CD4-positive, alpha-beta T cell (primary cell): ENCODE measurements at regions not wholly inside any gene's neighbourhood (a gene's known extent, or its start where the extent isn't known, plus 50 kb on each side); places are given as distances from the start of the nearest gene placed in this dataset.

Source experiments
- ATAC-seq: fragments of 200-7000 bp; cut with Tn5 transposase; one replicate; pipeline ENCODE4 v1.10.0; 2022; ENCODE audit warnings: mild to moderate bottlenecking; ENCODE audit not compliant: poor library complexity
- CTCF ChIA-PET: fragments of 350-600 bp; sonication (Branson Sonifier 250); formaldehyde crosslinking; loops from one replicate; lab custom pipeline; 2021; ENCODE audit warnings: antibody characterized with exemption, inconsistent platforms; lab: Charles Lee
- POLR2A ChIA-PET: fragments of 350-600 bp; sonication (Branson Sonifier 250); formaldehyde crosslinking; loops from one replicate; lab custom pipeline; 2021; ENCODE audit warnings: antibody characterized with exemption, inconsistent platforms; lab: Charles Lee
- DNase-seq, 14 experiments: peaks; one replicate each; pipeline ENCODE4 v3.0.0-alpha.2; 2013 to 2020; ENCODE audit warnings: mixed read lengths in 2 of 14
- H3K27ac ChIP-seq, 2 donors: one replicate each; pipeline versions ENCODE4 v1.5.1 to v1.7.0; 2013; ENCODE audit warnings: low read length in 2 of 2, low read depth in 1 of 2, mild to moderate bottlenecking in 1 of 2
- H3K27me3 ChIP-seq, 2 experiments: 1 replicate in 1 of 2; 2 replicates in 1 of 2; pipeline versions ENCODE4 v1.6.1 to v1.7.0; 2013; ENCODE audit warnings: low read length in 2 of 2, control low read depth in 1 of 2, mild to moderate bottlenecking in 1 of 2, moderate library complexity in 1 of 2; ENCODE audit not compliant: insufficient read depth in 2 of 2, control insufficient read depth in 1 of 2
- H3K36me3 ChIP-seq: one replicate; pipeline ENCODE4 v1.6.1; 2013; ENCODE audit warnings: low read length, control low read depth; ENCODE audit not compliant: insufficient read depth
- H3K4me1 ChIP-seq: one replicate; pipeline ENCODE4 v1.6.1; 2013; ENCODE audit warnings: low read length, control low read depth; ENCODE audit not compliant: insufficient read depth
- H3K4me3 ChIP-seq: one replicate; pipeline ENCODE4 v1.5.1; 2013; ENCODE audit warnings: mild to moderate bottlenecking, low read length, moderate library complexity
- H3K9me3 ChIP-seq, 2 experiments: 1 replicate in 1 of 2; 2 replicates in 1 of 2; pipeline versions ENCODE4 v1.6.1 to v1.7.0; 2013; ENCODE audit warnings: low read length in 2 of 2, mild to moderate bottlenecking in 2 of 2, control low read depth in 1 of 2, moderate library complexity in 1 of 2; ENCODE audit not compliant: control insufficient read depth in 1 of 2, insufficient read depth in 1 of 2
- H3K27ac Mint-ChIP-seq: one replicate; pipeline ENCODE4 v1.8.0; 2020; ENCODE audit warnings: mixed read lengths
- H3K27me3 Mint-ChIP-seq: one replicate; pipeline ENCODE4 v1.8.0; 2021; ENCODE audit warnings: mixed read lengths
- H3K36me3 Mint-ChIP-seq: one replicate; pipeline ENCODE4 v1.8.0; 2021; ENCODE audit warnings: low read depth, mixed read lengths
- H3K4me1 Mint-ChIP-seq: one replicate; pipeline ENCODE4 v1.8.0; 2021; ENCODE audit warnings: low read depth, mixed read lengths
- H3K4me3 Mint-ChIP-seq: one replicate; pipeline ENCODE4 v1.8.0; 2020; ENCODE audit warnings: mild to moderate bottlenecking, mixed read lengths
- H3K9me3 Mint-ChIP-seq: one replicate; pipeline ENCODE4 v1.8.0; 2020; ENCODE audit warnings: mixed read lengths
- intact Hi-C, 2 experiments: fragments of 100-400 bp; cut with DNase I in 1 of 2; cut with micrococcal nuclease in 1 of 2; formaldehyde crosslinking; loops; one replicate each; pipeline versions ENCODE4 v1.15.1 to v1.9.0; 2023 to 2025; cut with DNase I, micrococcal nuclease
- TF ChIP-seq, protein P1 (sequence below): fragments of 200-600 bp; IDR thresholded peaks from one replicate; pipeline ENCODE4 v1.8.0; 2022; ENCODE audit warnings: antibody characterized with exemption, mild to moderate bottlenecking

GRCh38 chr9:94018628-94019027 is 63.5 kb upstream of the BARX1 start:
- intact Hi-C loops, result no loop called here
- H3K4me1 ChIP-seq, result no peaks in the 10 kb centered on the region
- CTCF ChIA-PET, result no interaction called here

DNA sequence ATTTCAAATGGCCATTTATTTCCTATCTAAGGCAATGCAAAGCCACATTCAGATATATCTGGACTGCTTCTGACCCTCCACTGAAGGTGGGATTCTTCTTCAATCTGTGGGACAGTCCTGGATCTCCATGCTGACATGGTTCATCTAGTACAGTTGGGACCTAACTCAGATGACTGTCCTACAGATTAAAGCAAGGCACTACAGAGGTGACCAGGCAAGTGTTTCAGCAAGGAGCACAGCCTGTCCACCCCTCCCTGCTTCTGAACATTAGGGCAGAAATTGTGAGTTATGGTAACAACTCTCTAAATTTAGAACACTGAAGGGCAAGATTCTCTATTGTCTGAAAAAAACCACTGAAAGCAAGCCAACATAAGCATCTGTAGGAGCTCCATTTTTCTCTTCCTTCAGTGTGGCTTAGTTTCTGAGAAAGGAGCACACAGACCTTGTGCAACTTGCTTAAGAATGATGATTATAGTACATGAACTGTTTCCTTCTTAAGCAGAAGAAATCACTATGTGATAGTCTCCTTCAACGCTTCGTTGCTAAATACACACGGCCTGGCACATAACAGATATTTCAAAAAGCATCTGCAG is 62.9 kb upstream of the BARX1 start:
- H3K4me3 Mint-ChIP-seq, result no peak overlapping the region
- CTCF ChIA-PET, result no interaction called here
- no peak for ATAC-seq

More at GRCh38 chr9:94018628-94019027, 63.5 kb upstream of the BARX1 start:
- no peak for DNase-seq
- no peak overlapping the region for H3K27ac ChIP-seq
- POLR2A ChIA-PET, result no interaction called here
- Mint-ChIP-seq H3K9me3 (no peaks in the 10 kb centered on the region), H3K27ac (no peak overlapping the region), H3K4me1 (peaks cover 4% of the 10 kb centered on the region), H3K27me3 (no peaks in the 10 kb centered on the region), H3K36me3 (no peaks in the 10 kb centered on the region), H3K4me3 (no peak overlapping the region)
- H3K27me3 ChIP-seq, result no peaks in the 10 kb centered on the region
- no peak for ATAC-seq
- H3K36me3 ChIP-seq, result no peaks in the 10 kb centered on the region
- H3K4me3 ChIP-seq, result no peak overlapping the region
- H3K9me3 ChIP-seq, result no peaks in the 10 kb centered on the region
- TF ChIP-seq, protein P1, sequence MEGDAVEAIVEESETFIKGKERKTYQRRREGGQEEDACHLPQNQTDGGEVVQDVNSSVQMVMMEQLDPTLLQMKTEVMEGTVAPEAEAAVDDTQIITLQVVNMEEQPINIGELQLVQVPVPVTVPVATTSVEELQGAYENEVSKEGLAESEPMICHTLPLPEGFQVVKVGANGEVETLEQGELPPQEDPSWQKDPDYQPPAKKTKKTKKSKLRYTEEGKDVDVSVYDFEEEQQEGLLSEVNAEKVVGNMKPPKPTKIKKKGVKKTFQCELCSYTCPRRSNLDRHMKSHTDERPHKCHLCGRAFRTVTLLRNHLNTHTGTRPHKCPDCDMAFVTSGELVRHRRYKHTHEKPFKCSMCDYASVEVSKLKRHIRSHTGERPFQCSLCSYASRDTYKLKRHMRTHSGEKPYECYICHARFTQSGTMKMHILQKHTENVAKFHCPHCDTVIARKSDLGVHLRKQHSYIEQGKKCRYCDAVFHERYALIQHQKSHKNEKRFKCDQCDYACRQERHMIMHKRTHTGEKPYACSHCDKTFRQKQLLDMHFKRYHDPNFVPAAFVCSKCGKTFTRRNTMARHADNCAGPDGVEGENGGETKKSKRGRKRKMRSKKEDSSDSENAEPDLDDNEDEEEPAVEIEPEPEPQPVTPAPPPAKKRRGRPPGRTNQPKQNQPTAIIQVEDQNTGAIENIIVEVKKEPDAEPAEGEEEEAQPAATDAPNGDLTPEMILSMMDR, result no peak

GRCh38 chr9:94016744-94017143 is 61.6 kb upstream of the BARX1 start:
- TF ChIP-seq, protein P1, result no peak
- no peak overlapping the region for H3K4me3 ChIP-seq
- intact Hi-C loops, result no loop called here
- peaks cover under 1% of the 10 kb centered on the region for H3K4me1 ChIP-seq
- no peak for ATAC-seq
- Mint-ChIP-seq H3K27ac (no peak overlapping the region), H3K9me3 (no peaks in the 10 kb centered on the region), H3K4me3 (no peak overlapping the region), H3K4me1 (peaks cover 14% of the 10 kb centered on the region), H3K36me3 (no peaks in the 10 kb centered on the region), H3K27me3 (no peaks in the 10 kb centered on the region)
- ChIA-PET POLR2A (no interaction called here), CTCF (no interaction called here)
- no peak for DNase-seq
- no peaks in the 10 kb centered on the region for H3K9me3 ChIP-seq
- no peaks in the 10 kb centered on the region for H3K27me3 ChIP-seq
- no peak overlapping the region for H3K27ac ChIP-seq
- no peaks in the 10 kb centered on the region for H3K36me3 ChIP-seq

More for the DNA sequence above, 62.9 kb upstream of the BARX1 start:
- Histone ChIP-seq H3K4me1 (no peaks in the 10 kb centered on the region), H3K9me3 (no peaks in the 10 kb centered on the region), H3K27me3 (no peaks in the 10 kb centered on the region), H3K36me3 (no peaks in the 10 kb centered on the region), H3K4me3 (no peak overlapping the region), H3K27ac (no peak overlapping the region)
- Mint-ChIP-seq H3K27me3 (no peaks in the 10 kb centered on the region), H3K27ac (no peak overlapping the region), H3K9me3 (no peaks in the 10 kb centered on the region), H3K36me3 (no peaks in the 10 kb centered on the region), H3K4me1 (peaks cover 8% of the 10 kb centered on the region)
- POLR2A ChIA-PET, result no interaction called here
- no peak for DNase-seq
- intact Hi-C loops, result no loop called here
- TF ChIP-seq, protein P1, result no peak
